SHP77 treated with DMSO at 0.1 percent for 48 hours (cell line): ENCODE measurements at regions not wholly inside any gene's neighbourhood (a gene's known extent, or its start where the extent isn't known, plus 50 kb on each side); places are given as distances from the start of the nearest gene placed in this dataset.
"Not testable (repeated sequence)": the region's sequence is repeated elsewhere in the genome, so short reads cannot be mapped to it uniquely, and the experiment has no call there.

Source experiments
- DNase-seq: peaks from one replicate; lab custom pipeline; 2025; lab: John Stamatoyannopoulos, UW

DNA sequence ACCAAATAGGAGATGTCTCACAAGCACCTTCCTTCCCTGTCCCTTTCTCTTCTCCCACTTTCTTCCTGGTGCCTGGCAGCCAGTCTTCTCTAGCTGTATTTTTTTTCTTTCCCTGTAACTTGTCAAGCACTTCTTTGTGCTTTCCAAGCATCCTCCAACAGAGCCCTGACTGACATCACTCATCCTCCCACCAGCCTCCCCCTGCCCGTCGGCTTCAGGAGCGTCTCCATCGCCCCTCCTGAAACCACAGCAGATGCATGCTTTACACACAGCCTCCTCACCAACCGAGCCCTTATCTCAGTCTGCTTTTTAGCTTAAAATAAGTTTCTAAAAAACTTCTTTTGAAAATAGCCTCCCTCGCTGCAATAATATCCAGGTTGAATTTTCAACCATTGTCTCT is 268.7 kb upstream of the CDH5 start:
- DNase-seq = no peak

DNA sequence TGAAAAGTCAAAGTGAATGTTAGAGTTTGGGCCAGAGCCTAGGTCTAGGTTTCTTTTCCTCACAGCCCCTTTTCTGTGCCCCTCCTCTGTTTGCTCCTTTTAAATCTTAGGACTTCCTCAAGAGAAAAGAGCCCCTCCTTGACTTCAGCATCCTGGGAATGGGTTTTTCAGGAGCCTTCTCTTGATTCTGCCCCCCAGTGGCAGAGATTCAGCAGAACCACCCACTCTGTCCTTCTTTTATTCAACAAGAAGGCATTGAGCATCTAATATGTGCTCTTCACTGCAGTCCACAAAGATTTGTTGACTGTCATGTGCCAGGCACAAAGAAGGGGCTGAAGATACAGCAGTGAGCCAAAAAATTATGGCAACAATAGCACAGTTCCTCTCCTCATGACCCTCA is 270.8 kb upstream of the CDH5 start:
- no peak for DNase-seq

DNA sequence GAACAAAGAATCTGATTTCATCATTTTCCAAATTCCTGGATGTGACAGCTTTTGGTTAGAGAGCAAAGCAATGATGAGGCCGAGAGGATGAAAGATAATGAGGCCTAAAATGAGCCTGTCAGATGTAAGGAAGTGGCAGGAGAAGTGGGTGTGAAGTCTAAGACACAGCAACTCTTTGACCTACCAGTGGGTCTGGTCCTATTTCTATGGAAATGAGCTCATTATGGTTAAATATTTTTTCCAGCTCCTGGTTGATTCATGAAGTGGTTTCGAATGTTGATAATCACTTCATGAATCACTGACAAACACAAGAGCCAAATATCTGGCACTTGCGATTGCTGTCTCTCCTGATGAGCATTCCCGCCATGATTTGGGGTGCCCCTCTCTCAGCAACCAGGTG is 273.3 kb upstream of the CDH5 start:
- DNase-seq = no peak

DNA sequence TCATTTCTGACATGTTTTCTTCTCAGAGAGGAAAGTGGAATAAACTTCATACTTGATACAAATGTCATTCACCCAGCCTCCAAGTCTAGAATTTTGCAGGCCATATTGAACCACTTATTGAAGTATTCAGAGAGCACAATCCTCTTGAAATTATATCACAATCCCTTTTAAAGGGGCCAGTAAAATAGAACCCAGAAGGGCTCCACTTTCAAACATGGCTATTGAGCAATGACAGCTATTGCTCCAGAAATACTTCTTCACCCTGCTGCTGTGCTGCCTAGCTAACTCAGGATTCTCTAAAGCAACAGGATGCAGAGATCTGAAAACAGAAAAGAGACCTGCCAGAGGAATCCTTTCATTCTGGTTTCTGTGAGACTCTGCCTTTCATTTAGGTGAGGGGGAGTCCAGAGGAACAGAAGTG is 275.0 kb upstream of the CDH5 start:
- no peak for DNase-seq

DNA sequence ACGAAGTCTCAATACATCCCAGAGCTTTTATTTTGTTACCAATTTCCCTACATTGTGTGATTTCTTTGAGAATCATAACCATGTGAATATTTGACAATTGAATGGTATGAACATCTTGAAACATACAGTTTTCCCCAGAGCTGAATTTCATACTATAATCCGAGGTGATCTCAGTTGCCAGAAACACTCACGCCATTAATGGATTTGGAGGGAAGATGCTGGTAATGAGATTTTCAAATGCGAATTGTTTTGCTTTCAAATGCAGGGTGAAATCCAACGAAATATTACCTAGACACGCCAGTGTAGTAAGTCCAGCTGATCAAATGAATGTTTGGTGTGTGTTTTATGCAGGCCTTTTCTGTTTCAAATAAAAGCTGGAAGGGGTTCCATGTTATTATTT is 277.8 kb upstream of the CDH5 start:
- DNase-seq = no peak

DNA sequence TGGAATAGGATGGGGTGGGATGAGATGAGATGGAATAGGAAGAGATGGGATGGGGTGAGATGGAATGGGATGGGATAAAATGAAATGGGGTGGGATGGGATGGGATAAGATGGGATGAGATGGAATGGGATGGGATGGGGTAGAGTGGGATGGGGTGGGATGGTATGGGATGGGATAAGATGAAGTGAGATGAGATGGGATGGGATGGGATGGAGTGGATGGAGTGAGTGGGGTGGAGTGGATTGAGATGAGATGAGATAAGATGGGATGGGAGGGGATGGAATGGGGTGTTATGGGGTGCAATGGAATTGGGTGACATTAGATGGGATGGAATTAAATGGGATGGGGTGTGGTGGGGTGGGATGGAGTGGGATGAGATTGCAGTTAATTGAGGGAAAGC is 279.2 kb upstream of the CDH5 start:
- no peak for DNase-seq

DNA sequence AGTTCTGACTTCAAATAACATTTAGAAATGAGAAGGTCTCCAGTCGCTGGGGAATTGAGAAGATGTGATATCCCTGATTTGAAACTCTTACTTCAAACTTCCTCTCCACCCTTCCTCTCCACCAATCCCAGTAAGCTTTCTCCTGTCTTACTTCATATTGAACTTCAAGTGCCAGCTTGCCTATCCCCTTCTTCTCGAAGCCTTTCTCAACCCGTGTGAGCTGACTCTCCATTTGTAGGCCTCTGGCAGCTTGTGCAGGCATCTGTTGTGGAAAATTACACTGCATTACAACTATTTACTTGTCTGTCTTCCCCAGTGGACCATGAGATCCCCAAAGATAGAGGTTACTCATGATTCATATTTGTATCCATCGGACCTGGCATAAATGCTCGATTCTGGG is 280.8 kb upstream of the CDH5 start:
- no peak for DNase-seq

DNA sequence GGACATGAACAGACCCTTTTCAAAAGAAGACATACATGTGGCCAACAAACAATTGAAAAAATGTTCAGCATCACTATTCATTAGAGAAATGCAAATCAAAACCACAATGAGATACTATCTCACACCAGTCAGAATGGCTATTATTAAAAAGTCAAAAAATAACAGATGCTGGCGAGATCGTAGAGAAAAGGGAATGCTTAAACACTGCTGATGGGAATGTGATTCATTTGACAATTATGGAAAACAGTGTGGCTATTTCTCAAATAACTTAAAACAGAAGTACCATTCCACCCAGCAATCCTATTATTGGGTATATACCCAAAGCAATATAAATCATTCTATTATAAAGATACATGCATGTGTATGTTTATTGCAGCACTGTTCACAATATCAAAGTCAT is 281.8 kb upstream of the CDH5 start:
- not testable (repeated sequence) for DNase-seq

DNA sequence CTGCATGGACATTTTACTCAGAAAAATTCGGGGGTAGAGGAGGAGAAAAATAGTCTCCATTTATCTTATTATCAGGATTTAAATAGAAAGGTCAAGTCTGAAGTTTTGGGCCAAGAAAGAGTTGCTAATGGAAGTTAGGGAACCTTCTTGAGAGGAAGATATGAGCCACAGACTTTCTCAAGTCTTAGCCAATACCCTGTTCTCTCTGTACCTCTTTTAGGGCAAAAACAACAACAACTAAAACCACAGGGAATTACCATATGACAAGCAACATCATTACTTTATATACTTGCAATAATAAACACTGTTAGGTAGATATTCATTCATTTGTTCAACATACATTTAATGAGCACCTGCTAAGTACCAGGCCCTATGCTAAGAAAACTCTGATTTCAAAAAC is 282.2 kb upstream of the CDH5 start:
- no peak for DNase-seq

DNA sequence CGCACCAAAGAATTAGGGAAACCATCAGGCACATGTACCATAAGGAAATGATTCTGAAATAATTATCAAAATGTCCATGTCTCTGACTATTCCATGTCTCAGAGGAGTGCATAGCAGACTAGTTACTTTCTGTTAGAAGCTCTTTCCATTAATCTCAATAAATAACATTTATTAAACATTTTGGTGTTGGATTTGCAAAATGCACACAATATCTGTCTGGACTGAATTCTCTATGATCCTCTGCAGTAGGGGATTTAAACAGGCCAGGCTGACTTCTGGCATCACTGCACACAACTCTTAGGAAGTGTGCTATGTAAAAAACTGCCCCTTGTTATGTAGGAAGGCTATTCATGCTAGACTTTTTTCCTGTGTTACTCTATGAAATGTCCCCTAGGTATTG is 283.3 kb upstream of the CDH5 start:
- DNase-seq = no peak

DNA sequence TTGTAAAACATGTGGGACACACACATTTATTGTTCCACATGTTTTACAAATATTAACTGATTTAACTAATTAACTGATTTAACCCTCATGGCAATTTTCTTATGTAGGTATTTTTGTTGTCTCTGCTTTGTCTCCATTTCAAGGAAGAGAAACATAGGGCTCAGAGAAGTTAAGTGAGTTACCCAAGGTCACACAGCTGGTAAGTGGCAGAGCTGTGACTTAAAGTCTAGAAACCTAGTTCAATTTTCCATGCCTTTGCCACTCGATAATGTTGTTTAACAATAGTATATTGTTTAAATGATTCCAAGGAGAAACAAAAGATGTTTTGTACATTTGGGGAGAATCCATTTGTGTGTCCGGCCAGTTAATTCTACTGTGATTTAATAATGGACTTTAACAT is 284.1 kb upstream of the CDH5 start:
- no peak for DNase-seq

DNA sequence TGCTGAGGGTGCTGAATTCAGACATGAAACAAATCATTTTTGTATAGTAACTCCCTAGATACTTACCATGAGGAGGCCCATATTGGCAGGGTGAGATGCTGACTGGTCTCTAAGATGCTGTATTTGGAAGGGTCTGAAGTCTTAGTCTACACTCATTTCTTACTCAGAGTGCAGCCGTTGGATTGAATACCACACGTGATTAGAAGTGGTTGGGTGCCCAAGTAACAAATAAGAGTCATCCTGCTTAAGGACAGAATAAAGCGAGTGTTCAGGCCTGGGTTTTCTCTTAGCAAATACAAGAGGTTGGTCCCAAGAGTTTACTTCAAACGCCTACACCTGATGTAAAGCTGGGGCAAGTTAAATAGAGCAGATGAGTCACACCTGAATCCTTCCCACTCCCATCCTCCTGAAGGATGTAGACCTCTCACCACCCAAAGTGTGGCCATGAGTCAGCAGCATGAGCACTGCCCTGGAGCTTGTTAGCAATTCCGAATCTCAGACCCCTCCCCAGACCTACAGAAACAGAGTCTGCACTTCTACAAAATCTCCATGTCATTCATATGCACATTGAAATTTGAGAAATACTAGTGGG is 284.6 kb upstream of the CDH5 start:
- DNase-seq = no peak

DNA sequence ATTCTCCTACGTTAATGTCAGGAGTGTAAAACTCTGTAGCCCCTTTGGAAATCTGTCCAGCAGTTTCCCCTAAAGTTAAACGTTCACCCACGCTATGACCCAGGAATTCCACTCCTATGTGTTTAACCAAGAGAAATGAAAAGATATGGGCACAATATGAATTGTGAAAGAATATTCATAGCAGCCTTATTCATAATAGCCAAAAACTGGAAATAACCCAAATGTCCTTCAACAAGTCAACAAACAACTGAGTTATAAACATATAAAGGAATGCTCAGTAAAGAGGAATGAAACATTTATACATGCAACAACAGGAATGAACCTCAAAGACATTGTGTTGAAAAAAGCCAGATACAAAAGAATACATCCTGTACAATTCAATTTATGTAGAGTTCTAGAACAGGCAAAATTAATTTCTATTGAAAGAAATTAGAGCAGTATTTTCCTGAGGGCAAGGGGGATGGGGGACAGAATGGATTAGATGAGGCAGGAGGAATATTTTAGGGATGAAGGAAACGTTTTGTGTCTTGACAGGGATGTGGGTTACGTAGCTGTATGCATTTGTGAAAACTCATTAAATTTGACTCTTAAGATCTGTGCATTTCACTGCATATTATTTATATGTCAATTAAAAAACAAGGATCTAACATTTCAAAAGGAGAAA is 286.7 kb upstream of the CDH5 start:
- DNase-seq = no peak

DNA sequence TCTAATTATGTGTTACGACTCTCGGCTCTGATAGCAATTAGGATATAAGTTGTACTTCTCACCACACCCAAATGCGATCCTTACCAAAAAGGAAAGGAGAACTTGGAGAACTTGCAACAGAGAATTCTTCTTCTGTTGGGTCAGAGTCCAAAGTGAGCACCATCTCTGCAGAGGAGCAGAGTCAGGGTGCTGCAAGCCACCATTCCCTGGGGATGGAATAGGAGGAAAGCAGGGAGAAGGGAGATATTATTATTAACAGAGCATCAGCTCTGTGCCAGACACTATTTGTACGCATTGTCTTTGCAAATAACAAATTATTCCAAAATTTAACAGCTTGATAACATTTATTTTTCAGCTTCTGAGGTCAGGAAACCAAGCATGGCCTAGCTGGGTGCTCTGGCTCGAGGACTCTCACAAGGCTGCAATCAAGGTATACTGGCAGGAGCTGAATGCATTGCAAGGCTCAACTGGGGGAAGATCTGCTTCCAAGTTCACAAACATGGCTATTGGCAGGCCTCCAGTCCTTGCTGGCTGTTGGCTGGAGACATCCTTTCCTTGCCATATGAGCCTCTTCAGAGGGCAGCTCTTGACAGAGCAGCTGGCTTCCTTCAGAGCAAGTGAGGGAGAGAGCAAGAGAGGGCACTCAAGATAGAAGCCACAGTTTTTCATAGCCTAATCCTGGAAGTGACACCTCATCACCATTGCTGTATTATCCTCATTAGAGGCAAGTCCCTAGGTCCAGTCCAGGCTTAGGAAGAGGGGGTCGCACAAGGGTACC is 296.2 kb upstream of the CDH5 start:
- DNase-seq = no peak

DNA sequence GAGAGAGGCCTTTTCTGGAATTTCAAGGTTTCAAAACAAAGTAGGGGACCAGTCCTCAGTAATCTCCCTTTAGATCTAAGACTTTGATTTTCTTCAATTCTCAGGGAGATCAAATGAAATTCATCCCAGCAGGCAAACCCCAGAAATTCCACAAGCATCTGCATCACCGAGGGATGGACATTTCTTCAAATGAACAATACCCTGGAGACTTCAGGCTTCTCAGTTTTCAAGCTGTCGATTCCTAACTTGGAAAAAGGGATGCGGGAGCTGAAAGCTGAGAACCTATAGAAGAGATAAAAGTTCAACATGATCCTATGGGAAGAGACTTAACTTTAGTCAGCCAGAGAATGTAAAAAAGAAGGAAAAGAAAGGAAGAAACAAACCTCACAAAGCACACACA is 296.9 kb upstream of the CDH5 start:
- DNase-seq = no peak

DNA sequence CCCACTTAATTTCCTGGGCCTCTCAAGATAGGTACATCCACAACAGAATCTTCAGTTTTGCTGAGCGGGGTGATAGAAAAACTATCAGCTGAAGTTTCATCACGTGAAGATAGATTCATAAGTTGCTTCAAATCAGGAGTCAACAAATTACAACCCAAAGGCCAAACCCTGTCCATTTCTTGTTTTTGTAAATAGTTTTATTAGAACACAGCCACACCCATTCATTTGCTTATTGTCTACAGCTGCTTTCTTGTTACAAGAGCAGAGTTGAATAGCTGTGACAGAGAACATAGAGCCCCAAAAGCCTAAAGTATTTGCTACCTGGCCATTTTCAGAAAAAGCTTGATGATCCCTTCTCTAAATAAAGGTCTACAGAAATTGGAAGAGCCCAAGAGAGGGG is 300.1 kb upstream of the CDH5 start:
- DNase-seq = no peak

DNA sequence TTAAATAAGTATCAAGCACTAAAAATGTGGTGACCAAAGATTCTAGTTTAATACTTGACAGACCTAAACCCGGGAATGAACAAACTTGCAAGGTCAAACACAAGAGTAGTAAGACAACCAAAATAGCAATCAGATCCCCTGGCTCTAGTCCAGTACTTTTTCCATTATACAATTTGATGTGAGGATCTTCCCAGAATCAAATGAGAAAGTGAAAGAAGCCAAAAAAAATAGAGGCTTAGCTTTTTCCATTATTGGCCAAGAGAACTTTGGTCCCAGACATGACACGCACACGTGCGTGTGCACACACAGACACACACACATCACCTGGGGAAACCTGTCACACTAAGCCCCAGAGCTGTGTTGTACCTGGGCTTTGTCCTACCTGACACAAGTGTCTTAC is 300.6 kb upstream of the CDH5 start:
- no peak for DNase-seq

DNA sequence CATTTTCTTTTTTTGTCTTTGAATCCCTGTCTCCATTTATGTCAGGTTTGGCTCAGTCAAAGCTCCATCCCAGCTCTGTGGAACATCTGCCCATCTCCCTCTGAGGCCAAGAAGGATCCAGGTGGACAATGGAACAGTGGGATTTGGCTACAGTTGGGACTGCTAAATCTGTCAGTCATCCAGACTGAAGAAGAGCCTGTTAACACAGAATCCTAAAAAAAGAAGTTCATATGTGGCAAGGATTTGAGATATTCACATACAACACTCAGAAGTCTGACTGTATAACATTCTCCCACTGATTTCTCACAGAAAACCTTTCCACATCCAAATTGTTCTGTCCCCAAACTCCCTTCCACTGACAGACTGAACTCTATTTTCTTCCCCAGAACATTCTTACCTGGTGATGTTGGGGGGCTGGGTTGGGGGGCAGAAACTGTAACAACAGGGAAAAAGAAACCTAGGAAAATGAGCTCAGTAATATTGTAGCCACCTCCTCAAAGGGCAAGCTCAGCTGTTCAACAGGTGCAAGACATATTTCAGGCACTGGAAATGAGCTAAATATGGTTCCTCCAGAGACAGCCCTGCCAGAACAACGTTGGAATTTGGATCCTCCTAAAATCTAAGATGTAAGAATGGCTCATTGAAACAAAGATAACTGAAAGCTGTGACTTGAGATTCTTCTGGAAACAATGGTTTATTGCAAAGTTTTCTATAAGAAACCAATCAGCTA is 301.5 kb upstream of the CDH5 start:
- DNase-seq = no peak

DNA sequence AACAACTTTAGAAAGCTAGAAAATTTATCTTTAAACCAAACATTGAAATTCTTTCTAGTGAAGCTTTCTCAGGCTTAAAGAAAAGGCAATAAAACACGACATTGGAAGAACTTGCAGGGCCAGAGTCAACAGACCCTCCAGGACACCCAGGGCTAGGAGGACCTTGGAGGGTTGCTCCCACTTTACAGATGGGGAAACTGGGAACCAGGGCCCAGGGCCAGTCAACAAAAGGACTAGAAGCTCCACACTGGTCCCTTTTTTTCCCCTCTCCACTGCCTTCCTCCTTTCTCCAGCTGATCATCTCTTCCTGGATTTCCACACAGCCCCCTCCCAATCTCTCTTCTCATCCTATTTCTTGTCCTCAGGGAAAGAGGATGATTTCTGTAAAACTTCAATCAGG is 307.7 kb upstream of the CDH5 start:
- no peak for DNase-seq

DNA sequence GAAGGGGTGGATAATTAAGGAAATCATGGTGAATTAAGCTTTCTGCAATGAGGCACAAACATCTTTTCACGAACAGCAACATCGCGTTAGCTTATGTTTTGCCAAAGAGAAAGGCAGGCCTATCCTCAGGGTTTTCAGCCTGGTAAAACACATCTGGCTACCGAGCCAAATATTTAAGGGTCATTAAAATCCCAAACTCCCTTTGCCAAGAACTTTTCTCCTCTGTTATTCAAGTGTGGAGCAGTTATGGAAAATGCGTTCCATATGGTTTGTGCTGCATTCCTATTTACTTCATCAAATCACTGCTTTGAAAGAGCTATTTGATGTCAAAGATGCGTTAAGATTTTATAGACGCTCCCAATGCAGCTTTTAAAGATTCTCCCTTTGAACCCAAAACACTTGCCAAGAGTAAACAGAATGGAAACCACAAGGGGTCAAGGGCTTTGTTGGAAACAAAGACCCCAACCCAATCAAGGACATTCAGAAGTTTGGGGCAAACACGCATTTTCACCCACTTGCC is 308.3 kb upstream of the CDH5 start:
- no peak for DNase-seq

DNA sequence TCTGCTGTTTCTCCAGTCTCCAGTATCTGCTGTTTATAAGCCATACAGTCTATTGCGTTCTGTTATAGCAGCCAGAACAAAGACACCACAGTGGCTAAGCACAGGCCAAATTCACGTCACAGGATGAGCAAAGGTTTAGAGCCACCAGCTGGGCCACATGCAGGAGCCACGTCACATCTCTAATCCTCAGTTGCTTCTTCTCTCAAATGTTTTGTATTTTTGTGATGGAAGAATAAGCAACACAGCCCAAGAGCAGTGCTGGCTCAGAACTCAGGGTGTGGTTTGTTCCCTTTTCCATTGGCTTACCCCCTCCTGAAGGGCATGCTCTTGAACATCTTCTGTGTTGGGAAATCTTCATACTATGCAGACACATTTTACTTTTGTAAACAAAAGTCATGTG is 309.4 kb upstream of the CDH5 start:
- no peak for DNase-seq

DNA sequence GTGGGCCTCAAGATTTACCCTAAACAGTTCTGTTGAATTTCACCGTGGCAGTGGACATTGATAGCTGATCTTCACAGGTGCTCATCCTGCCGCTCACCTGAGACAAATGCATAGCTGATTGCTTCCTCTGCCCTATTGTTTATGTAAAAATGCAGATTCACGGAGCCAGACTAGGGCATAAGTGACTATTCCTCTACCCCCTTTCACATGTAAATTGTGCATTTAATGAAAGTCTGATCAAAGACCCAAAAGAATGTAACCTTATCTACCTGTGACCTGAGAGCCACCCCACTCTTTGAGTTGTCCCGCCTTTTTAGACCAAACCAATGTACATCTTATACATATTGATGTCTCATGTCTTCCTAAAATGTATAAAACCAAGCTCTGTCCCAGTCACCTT is 312.4 kb upstream of the CDH5 start:
- DNase-seq = no peak

DNA sequence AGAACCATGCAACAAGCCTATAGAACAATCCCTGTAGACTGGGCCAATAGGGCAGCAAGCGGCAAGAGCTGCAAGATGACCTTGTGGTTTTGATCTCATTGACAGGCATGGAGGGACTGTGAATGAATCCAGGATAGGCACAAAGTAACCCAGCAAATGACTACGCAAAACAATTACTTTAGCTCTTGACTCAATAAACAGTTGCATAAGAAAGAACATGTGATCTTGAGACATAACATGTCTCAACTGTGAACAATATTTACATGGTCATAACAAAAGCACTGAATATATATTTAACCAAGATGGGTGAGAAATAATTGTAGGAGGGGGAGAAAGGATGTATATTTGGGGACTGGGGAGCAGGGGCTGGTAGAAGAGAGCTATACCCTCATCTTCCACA is 313.7 kb upstream of the CDH5 start:
- DNase-seq = no peak
